Neural progenitor cell (in vitro differentiated cells): ENCODE measurements at regions not wholly inside any gene's neighbourhood (a gene's known extent, or its start where the extent isn't known, plus 50 kb on each side); places are given as distances from the start of the nearest gene placed in this dataset.

Experiments used
- DNase-seq: peaks from one replicate; pipeline ENCODE4 v3.0.0-alpha.2; 2016; ENCODE audit warnings: low spot score
- H2AFZ ChIP-seq: fragments of 200-600 bp; sonication (generic); replicated peaks from 2 replicates; pipeline ENCODE4 v1.6.1; 2016; ENCODE audit warnings: antibody characterized with exemption
- H3F3A ChIP-seq: fragments of 200-600 bp; sonication (generic); 2 replicates; pipeline ENCODE4 v1.6.1; 2016; ENCODE audit warnings: antibody characterized with exemption, low read depth
- H3K27ac ChIP-seq: fragments of 200-600 bp; sonication (generic); 2 replicates; pipeline ENCODE4 v1.5.1; 2016; ENCODE audit warnings: mild to moderate bottlenecking
- H3K27me3 ChIP-seq: fragments of 200-600 bp; sonication (generic); 2 replicates; pipeline ENCODE4 v1.6.1; 2016; ENCODE audit warnings: mild to moderate bottlenecking, moderate library complexity
- H3K36me3 ChIP-seq: fragments of 200-600 bp; sonication (generic); 2 replicates; pipeline ENCODE4 v1.5.1; 2016
- H3K4me1 ChIP-seq: fragments of 200-600 bp; sonication (generic); 2 replicates; pipeline ENCODE4 v1.6.1; 2016; ENCODE audit warnings: mixed run types
- H3K4me2 ChIP-seq: fragments of 200-600 bp; sonication (generic); 2 replicates; pipeline ENCODE4 v1.6.1; 2016
- H3K4me3 ChIP-seq: fragments of 200-600 bp; sonication (generic); 2 replicates; pipeline ENCODE4 v1.5.1; 2016
- H3K79me2 ChIP-seq: fragments of 200-600 bp; sonication (generic); 2 replicates; pipeline ENCODE4 v1.6.1; 2016; ENCODE audit warnings: low read depth
- H3K9ac ChIP-seq: fragments of 200-600 bp; sonication (generic); 2 replicates; pipeline ENCODE4 v1.6.1; 2016
- H3K9me3 ChIP-seq: fragments of 200-600 bp; sonication (generic); 2 replicates; pipeline ENCODE4 v1.5.1; 2016; ENCODE audit warnings: low read depth
- H4K20me1 ChIP-seq: fragments of 200-600 bp; sonication (generic); 2 replicates; pipeline ENCODE4 v1.6.1; 2016; ENCODE audit warnings: low read depth
- H3K27ac Mint-ChIP-seq: 3 replicates; pipeline ENCODE4 v1.8.0; 2021; ENCODE audit warnings: mixed read lengths
- H3K27me3 Mint-ChIP-seq: 2 replicates; pipeline ENCODE4 v1.8.0; 2022; ENCODE audit warnings: low read depth, mild to moderate bottlenecking, inconsistent platforms, moderate library complexity, mixed read lengths; ENCODE audit not compliant: insufficient read depth
- H3K36me3 Mint-ChIP-seq: 3 replicates; pipeline ENCODE4 v1.8.0; 2021; ENCODE audit warnings: mixed read lengths
- H3K4me1 Mint-ChIP-seq: 3 replicates; pipeline ENCODE4 v1.8.0; 2021; ENCODE audit warnings: mixed read lengths
- H3K4me3 Mint-ChIP-seq: 3 replicates; pipeline ENCODE4 v1.8.0; 2021; ENCODE audit warnings: mild to moderate bottlenecking, moderate library complexity, mixed read lengths
- H3K9me3 Mint-ChIP-seq: 3 replicates; pipeline ENCODE4 v1.8.0; 2020; ENCODE audit warnings: mixed read lengths
- CTCF ChIP-seq: fragments of 200-600 bp; sonication (generic); IDR thresholded peaks from 2 replicates; pipeline ENCODE4 v1.5.1; 2017; ENCODE audit warnings: antibody characterized with exemption, mild to moderate bottlenecking
- EZH2 ChIP-seq: fragments of 200-600 bp; sonication (generic); IDR thresholded peaks from 2 replicates; pipeline ENCODE4 v1.6.1; 2017; ENCODE audit warnings: antibody characterized with exemption, mild to moderate bottlenecking, moderate library complexity
- EZH2phosphoT487 ChIP-seq: fragments of 200-600 bp; sonication (generic); IDR thresholded peaks from 2 replicates; pipeline ENCODE4 v1.6.1; 2017; ENCODE audit warnings: antibody characterized with exemption

GRCh38 chr15:69666441-69666882, 213.8 kb downstream of the RPLP1 start:
- TF ChIP-seq EZH2phosphoT487 (no peak), EZH2 (no peak), CTCF (no peak)
- Mint-ChIP-seq H3K27ac (no peak overlapping the region), H3K36me3 (no peaks in the 10 kb centered on the region), H3K9me3 (no peaks in the 10 kb centered on the region), H3K27me3 (peaks cover 10% of the 10 kb centered on the region), H3K4me3 (no peak overlapping the region), H3K4me1 (peaks cover 23% of the 10 kb centered on the region)
- Histone ChIP-seq H4K20me1 (no peaks in the 10 kb centered on the region), H3K4me1 (peaks cover 10% of the 10 kb centered on the region), H3K79me2 (no peaks in the 10 kb centered on the region), H3K27me3 (no peaks in the 10 kb centered on the region), H3K27ac (no peak overlapping the region), H3K4me2 (no peak overlapping the region), H2AFZ (no peak overlapping the region), H3K4me3 (no peak overlapping the region), H3K9ac (no peak overlapping the region), H3F3A (no peaks in the 10 kb centered on the region), H3K36me3 (no peaks in the 10 kb centered on the region), H3K9me3 (no peaks in the 10 kb centered on the region)
- no peak for DNase-seq

GRCh38 chr15:69666921-69667811, 214.5 kb downstream of the RPLP1 start:
- Mint-ChIP-seq H3K4me1 (peaks cover 23% of the 10 kb centered on the region), H3K27me3 (peaks cover 10% of the 10 kb centered on the region), H3K36me3 (no peaks in the 10 kb centered on the region), H3K4me3 (no peak overlapping the region), H3K27ac (no peak overlapping the region), H3K9me3 (no peaks in the 10 kb centered on the region)
- DNase-seq = no peak
- H3K9me3 ChIP-seq = no peaks in the 10 kb centered on the region
- H2AFZ ChIP-seq = no peak overlapping the region
- H4K20me1 ChIP-seq = no peaks in the 10 kb centered on the region
- H3K36me3 ChIP-seq = no peaks in the 10 kb centered on the region
- H3K9ac ChIP-seq = no peak overlapping the region
- no peaks in the 10 kb centered on the region for H3K27me3 ChIP-seq
- H3K4me1 ChIP-seq = peaks cover 10% of the 10 kb centered on the region
- no peak overlapping the region for H3K27ac ChIP-seq
- H3K4me3 ChIP-seq = no peak overlapping the region
- H3K79me2 ChIP-seq = no peaks in the 10 kb centered on the region
- TF ChIP-seq EZH2phosphoT487 (no peak), CTCF (no peak), EZH2 (no peak)
- no peak overlapping the region for H3K4me2 ChIP-seq
- no peaks in the 10 kb centered on the region for H3F3A ChIP-seq

- Histone ChIP-seq H3K9ac (no peak overlapping the region), H3K36me3 (no peaks in the 10 kb centered on the region), H3K4me1 (peaks cover 10% of the 10 kb centered on the region), H3F3A (no peaks in the 10 kb centered on the region), H2AFZ (no peak overlapping the region), H3K27ac (no peak overlapping the region), H3K27me3 (no peaks in the 10 kb centered on the region), H3K4me3 (no peak overlapping the region), H4K20me1 (no peaks in the 10 kb centered on the region), H3K9me3 (no peaks in the 10 kb centered on the region), H3K4me2 (no peak overlapping the region), H3K79me2 (no peaks in the 10 kb centered on the region)
- no peak for DNase-seq
- no peak for TF ChIP-seq EZH2
- no peak for TF ChIP-seq CTCF
- TF ChIP-seq EZH2phosphoT487 = no peak
- no peak overlapping the region for H3K27ac Mint-ChIP-seq
- peaks cover 23% of the 10 kb centered on the region for H3K4me1 Mint-ChIP-seq
- H3K27me3 Mint-ChIP-seq = peaks cover 13% of the 10 kb centered on the region
- no peaks in the 10 kb centered on the region for H3K9me3 Mint-ChIP-seq
- no peak overlapping the region for H3K4me3 Mint-ChIP-seq
- no peaks in the 10 kb centered on the region for H3K36me3 Mint-ChIP-seq
Observed at GRCh38 chr15:69668039-69668705, 215.6 kb downstream of the RPLP1 start.
